IMR-90 (cell line): ENCODE measurements at regions not wholly inside any gene's neighbourhood (a gene's known extent, or its start where the extent isn't known, plus 50 kb on each side); places are given as distances from the start of the nearest gene placed in this dataset.

Source experiments
- ATAC-seq: fragments of 200-7000 bp; cut with Tn5 transposase; 2 replicates; pipeline ENCODE4 v1.9.1; 2020; ENCODE audit warnings: low read depth, mild to moderate bottlenecking, moderate library complexity
- BruUV-seq: library from RNA; stranded (reverse); fragments of 400-500 nt; replicated peaks from 2 replicates; lab custom pipeline; 2021; lab: Mats Ljungman, UMichigan
- CTCF ChIA-PET: fragments of 300-600 bp; formaldehyde crosslinking; extraction: SDS; loops from one replicate; lab custom pipeline; 2021; ENCODE audit warnings: antibody characterized with exemption; lab: Yijun Ruan, JAX
- POLR2A ChIA-PET: fragments of 300-600 bp; sonication (Branson Sonifier 250); formaldehyde crosslinking; loops from one replicate; lab custom pipeline; 2022; ENCODE audit warnings: antibody characterized with exemption; ENCODE audit not compliant: unreplicated experiment; lab: Charles Lee
- DNase-seq: peaks from one replicate; pipeline ENCODE4 v3.0.0; 2013
- H2AFZ ChIP-seq: replicated peaks from 2 replicates; pipeline ENCODE3; 2013; ENCODE audit warnings: low read length, mild to moderate bottlenecking; ENCODE audit not compliant: poor library complexity
- H2AK5ac ChIP-seq: 2 replicates; pipeline ENCODE4 v1.6.1; 2013; ENCODE audit warnings: low read depth, low read length, inconsistent platforms
- H2AK9ac ChIP-seq: replicated peaks from 2 replicates; pipeline ENCODE3; 2013; ENCODE audit warnings: mild to moderate bottlenecking, low read depth, low read length, moderate library complexity; ENCODE audit not compliant: poor library complexity
- H2BK120ac ChIP-seq: 2 replicates; pipeline ENCODE4 v1.6.1; 2013; ENCODE audit warnings: low read depth, low read length, inconsistent platforms
- H2BK15ac ChIP-seq: 3 replicates; pipeline ENCODE4 v1.6.1; 2013; ENCODE audit warnings: low read depth, low read length, inconsistent platforms
- H2BK20ac ChIP-seq: 2 replicates; pipeline ENCODE4 v1.6.1; 2013; ENCODE audit warnings: low read depth, mild to moderate bottlenecking, inconsistent platforms, low read length, moderate library complexity
- H2BK5ac ChIP-seq: 2 replicates; pipeline ENCODE4 v1.6.1; 2013; ENCODE audit warnings: mild to moderate bottlenecking, low read depth, low read length, inconsistent platforms; ENCODE audit not compliant: poor library complexity, severe bottlenecking
- H3K14ac ChIP-seq: replicated peaks from 2 replicates; pipeline ENCODE4 v1.6.1; 2013; ENCODE audit warnings: low read depth, low read length, inconsistent platforms
- H3K18ac ChIP-seq: 2 replicates; pipeline ENCODE4 v1.6.1; 2013; ENCODE audit warnings: low read depth, low read length, control low read depth
- H3K23ac ChIP-seq: 2 replicates; pipeline ENCODE4 v1.6.1; 2013; ENCODE audit warnings: low read depth, low read length, inconsistent platforms
- H3K27ac ChIP-seq: 2 replicates; pipeline ENCODE4 v1.5.1; 2013; ENCODE audit warnings: mild to moderate bottlenecking, control low read depth, low read length; ENCODE audit not compliant: insufficient read depth
- H3K27me3 ChIP-seq: 2 replicates; pipeline ENCODE4 v1.6.1; 2013; ENCODE audit warnings: low read length; ENCODE audit not compliant: control insufficient read depth, insufficient read depth
- H3K36me3 ChIP-seq: 2 replicates; pipeline ENCODE4 v1.6.1; 2013; ENCODE audit warnings: low read length, mixed read lengths; ENCODE audit not compliant: control insufficient read depth, insufficient read depth
- H3K4ac ChIP-seq: 2 replicates; pipeline ENCODE4 v1.6.1; 2013; ENCODE audit warnings: low read depth, low read length, inconsistent platforms
- H3K4me1 ChIP-seq: 2 replicates; pipeline ENCODE4 v1.6.1; 2013; ENCODE audit warnings: low read length, mixed read lengths; ENCODE audit not compliant: control insufficient read depth, insufficient read depth
- H3K4me2 ChIP-seq: 2 replicates; pipeline ENCODE4 v1.6.1; 2013; ENCODE audit warnings: low read depth, mild to moderate bottlenecking, control low read depth, low read length, moderate library complexity
- H3K4me3 ChIP-seq: 2 replicates; pipeline ENCODE4 v1.5.1; 2013; ENCODE audit warnings: low read depth, mild to moderate bottlenecking, control low read depth, low read length, moderate library complexity; ENCODE audit not compliant: insufficient read depth
- H3K56ac ChIP-seq: 2 replicates; pipeline ENCODE4 v1.6.1; 2013; ENCODE audit warnings: low read length, inconsistent platforms; ENCODE audit not compliant: insufficient read depth; ENCODE audit errors: extremely low read depth
- H3K79me1 ChIP-seq, 2 experiments: 2 replicates each; pipeline ENCODE4 v1.6.1; 2013; ENCODE audit warnings: low read length in 2 of 2, inconsistent platforms in 1 of 2, low read depth in 1 of 2
- H3K9ac ChIP-seq: 2 replicates; pipeline ENCODE4 v1.6.1; 2013; ENCODE audit warnings: low read depth, low read length, control low read depth
- H3K9me1 ChIP-seq: 2 replicates; pipeline ENCODE4 v1.6.1; 2013; ENCODE audit warnings: low read length, inconsistent platforms; ENCODE audit not compliant: insufficient read depth
- H3K9me3 ChIP-seq: 2 replicates; pipeline ENCODE4 v1.6.1; 2013; ENCODE audit warnings: low read length; ENCODE audit not compliant: control insufficient read depth, insufficient read depth
- H4K20me1 ChIP-seq: 2 replicates; pipeline ENCODE4 v1.6.1; 2013; ENCODE audit warnings: low read length, inconsistent platforms; ENCODE audit not compliant: insufficient read depth
- H4K5ac ChIP-seq: 2 replicates; pipeline ENCODE4 v1.6.1; 2013; ENCODE audit warnings: mild to moderate bottlenecking, low read depth, low read length, control low read depth
- H4K8ac ChIP-seq, 2 experiments: 2 replicates each; pipeline ENCODE4 v1.6.1; 2013; ENCODE audit warnings: low read depth in 2 of 2, low read length in 2 of 2, control low read depth in 1 of 2, inconsistent platforms in 1 of 2
- H4K91ac ChIP-seq: 2 replicates; pipeline ENCODE4 v1.6.1; 2013; ENCODE audit warnings: low read depth, low read length, inconsistent platforms; ENCODE audit not compliant: insufficient read depth
- BHLHE40 ChIP-seq: fragments of 150-350 bp; IDR thresholded peaks from 2 replicates; pipeline ENCODE4 v1.6.1; 2016; ENCODE audit warnings: mild to moderate bottlenecking, low read depth, low read length
- CEBPB ChIP-seq: IDR thresholded peaks from 2 replicates; pipeline ENCODE4 v1.6.1; 2012; ENCODE audit warnings: low read depth, low read length, improper control_type of control experiment
- CHD1 ChIP-seq: IDR thresholded peaks from 2 replicates; pipeline ENCODE4 v1.6.1; 2012; ENCODE audit warnings: low read depth, low read length, improper control_type of control experiment
- FOS ChIP-seq: fragments of 150-350 bp; IDR thresholded peaks from 2 replicates; pipeline ENCODE4 v1.6.1; 2016; ENCODE audit warnings: low read depth, low read length
- MAFK ChIP-seq: IDR thresholded peaks from 2 replicates; pipeline ENCODE4 v1.6.1; 2012; ENCODE audit warnings: low read depth, low read length, improper control_type of control experiment
- MAZ ChIP-seq: IDR thresholded peaks from 2 replicates; pipeline ENCODE4 v1.6.1; 2012; ENCODE audit warnings: low read depth, mild to moderate bottlenecking, low read length, improper control_type of control experiment, moderate library complexity, borderline replicate concordance
- MXI1 ChIP-seq: IDR thresholded peaks from 2 replicates; pipeline ENCODE4 v1.6.1; 2012; ENCODE audit warnings: low read depth, mild to moderate bottlenecking, low read length, moderate library complexity, borderline replicate concordance
- NFE2L2 ChIP-seq: fragments of 150-350 bp; IDR thresholded peaks from 2 replicates; pipeline ENCODE4 v1.6.1; 2016; ENCODE audit warnings: low read depth, mild to moderate bottlenecking, low read length
- POLR2A ChIP-seq: IDR thresholded peaks from 2 replicates; pipeline ENCODE4 v1.6.1; 2012; ENCODE audit warnings: mild to moderate bottlenecking, low read depth, low read length
- RAD21 ChIP-seq: IDR thresholded peaks from 2 replicates; pipeline ENCODE4 v1.6.1; 2012; ENCODE audit warnings: low read length, improper control_type of control experiment
- RCOR1 ChIP-seq: IDR thresholded peaks from 2 replicates; pipeline ENCODE4 v1.6.1; 2012; ENCODE audit warnings: mild to moderate bottlenecking, low read length, improper control_type of control experiment; ENCODE audit not compliant: insufficient replicate concordance
- RFX5 ChIP-seq: IDR thresholded peaks from 2 replicates; pipeline ENCODE4 v1.8.0; 2012; ENCODE audit warnings: low read depth, mild to moderate bottlenecking, low read length, moderate library complexity
- SMC3 ChIP-seq: fragments of 150-350 bp; IDR thresholded peaks from 2 replicates; pipeline ENCODE4 v1.6.1; 2016; ENCODE audit warnings: low read depth, mild to moderate bottlenecking, antibody characterized with exemption, low read length, moderate library complexity
- USF2 ChIP-seq: fragments of 150-350 bp; IDR thresholded peaks from 2 replicates; pipeline ENCODE4 v1.6.1; 2017; ENCODE audit warnings: mild to moderate bottlenecking, antibody characterized with exemption, low read length, low read depth
- WGBS, 2 experiments: methylation state at CpG; one replicate each; pipeline versions ENCODE4 v1.1.5 to v1.1.7; 2013; ENCODE audit warnings: missing lambda C conversion rate in 2 of 2; ENCODE audit not compliant: insufficient read length in 1 of 2; ENCODE audit errors: extremely low coverage in 2 of 2; 5-methylcytosine and 5-hydroxymethylcytosine counted together
- dilution Hi-C: fragments of 300-500 bp; cut with HindIII; formaldehyde crosslinking; loops from one replicate; pipeline ENCODE4 v1.14.3; 2018; ENCODE audit warnings: low sequenced_read_pairs; ENCODE audit not compliant: unreplicated experiment
- in situ Hi-C: fragments of 300-500 bp; cut with MboI; formaldehyde crosslinking; loops from 3 replicates; pipeline ENCODE4 v1.14.3; 2019; ENCODE audit warnings: low sequenced_read_pairs, inconsistent platforms, mixed read lengths
- intact Hi-C: fragments of 100-400 bp; cut with micrococcal nuclease; formaldehyde crosslinking; loops from 2 replicates; pipeline ENCODE4 v1.10.0; 2022
- TF ChIP-seq, protein P1 (sequence below): fragments of 150-350 bp; IDR thresholded peaks from 2 replicates; pipeline ENCODE4 v1.6.1; 2016; ENCODE audit warnings: low read depth, mild to moderate bottlenecking, low read length, moderate library complexity, borderline replicate concordance
- TF ChIP-seq, protein P2 (sequence below): conservative IDR thresholded peaks from 2 replicates; pipeline ENCODE4 v1.5.1; 2012; ENCODE audit warnings: mild to moderate bottlenecking, low read depth, low read length, improper control_type of control experiment

GRCh38 chr15:98565566-98565965 is 82.8 kb upstream of the IGF1R start:
- Histone ChIP-seq H3K14ac (no peak overlapping the region), H3K9me3 (no peaks in the 10 kb centered on the region), H2AFZ (no peak overlapping the region), H3K56ac (no peak overlapping the region), H3K4me3 (no peak overlapping the region), H3K27me3 (peaks cover 8% of the 10 kb centered on the region), H2AK9ac (peak overlapping the region; percentile 0), H2BK20ac (no peak overlapping the region; the same call in 1 of the 2 replicates), H3K4me2 (no peak overlapping the region), H3K9ac (no peak overlapping the region), H2BK5ac (no peak overlapping the region), H3K23ac (no peak overlapping the region), H3K9me1 (0 out of 2 replicates have a peak, but pooled peaks cover 2% of the 10 kb centered on the region), H3K36me3 (no peaks in the 10 kb centered on the region), H2BK15ac (no peak overlapping the region), H4K5ac (no peak overlapping the region; the same call in 1 of the 2 replicates), H4K91ac (no peak overlapping the region; the same call in 1 of the 2 replicates), H2BK120ac (no peak overlapping the region; the same call in 1 of the 2 replicates), H4K20me1 (no peaks in the 10 kb centered on the region), H3K18ac (peak overlapping the region; percentile 1; the same call in 1 of the 2 replicates), H3K79me1 (no peaks in the 10 kb centered on the region), H3K27ac (peak overlapping the region; percentile 35; the same call in 1 of the 2 replicates), H2AK5ac (no peak overlapping the region), H3K4me1 (peaks cover 7% of the 10 kb centered on the region; the same call in 1 of the 2 replicates), H3K4ac (peak overlapping the region; percentile 17; the same call in 1 of the 2 replicates), H4K8ac (no peak overlapping the region)
- no TSS peak for BruUV-seq
- TF ChIP-seq RFX5, result no peak
- TF ChIP-seq, protein P1, sequence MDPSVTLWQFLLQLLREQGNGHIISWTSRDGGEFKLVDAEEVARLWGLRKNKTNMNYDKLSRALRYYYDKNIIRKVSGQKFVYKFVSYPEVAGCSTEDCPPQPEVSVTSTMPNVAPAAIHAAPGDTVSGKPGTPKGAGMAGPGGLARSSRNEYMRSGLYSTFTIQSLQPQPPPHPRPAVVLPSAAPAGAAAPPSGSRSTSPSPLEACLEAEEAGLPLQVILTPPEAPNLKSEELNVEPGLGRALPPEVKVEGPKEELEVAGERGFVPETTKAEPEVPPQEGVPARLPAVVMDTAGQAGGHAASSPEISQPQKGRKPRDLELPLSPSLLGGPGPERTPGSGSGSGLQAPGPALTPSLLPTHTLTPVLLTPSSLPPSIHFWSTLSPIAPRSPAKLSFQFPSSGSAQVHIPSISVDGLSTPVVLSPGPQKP, result no peak
- no peak for TF ChIP-seq MAZ
- TF ChIP-seq MAFK, result no peak
- TF ChIP-seq NFE2L2, result no peak
- no peak for TF ChIP-seq BHLHE40
- TF ChIP-seq, protein P2, sequence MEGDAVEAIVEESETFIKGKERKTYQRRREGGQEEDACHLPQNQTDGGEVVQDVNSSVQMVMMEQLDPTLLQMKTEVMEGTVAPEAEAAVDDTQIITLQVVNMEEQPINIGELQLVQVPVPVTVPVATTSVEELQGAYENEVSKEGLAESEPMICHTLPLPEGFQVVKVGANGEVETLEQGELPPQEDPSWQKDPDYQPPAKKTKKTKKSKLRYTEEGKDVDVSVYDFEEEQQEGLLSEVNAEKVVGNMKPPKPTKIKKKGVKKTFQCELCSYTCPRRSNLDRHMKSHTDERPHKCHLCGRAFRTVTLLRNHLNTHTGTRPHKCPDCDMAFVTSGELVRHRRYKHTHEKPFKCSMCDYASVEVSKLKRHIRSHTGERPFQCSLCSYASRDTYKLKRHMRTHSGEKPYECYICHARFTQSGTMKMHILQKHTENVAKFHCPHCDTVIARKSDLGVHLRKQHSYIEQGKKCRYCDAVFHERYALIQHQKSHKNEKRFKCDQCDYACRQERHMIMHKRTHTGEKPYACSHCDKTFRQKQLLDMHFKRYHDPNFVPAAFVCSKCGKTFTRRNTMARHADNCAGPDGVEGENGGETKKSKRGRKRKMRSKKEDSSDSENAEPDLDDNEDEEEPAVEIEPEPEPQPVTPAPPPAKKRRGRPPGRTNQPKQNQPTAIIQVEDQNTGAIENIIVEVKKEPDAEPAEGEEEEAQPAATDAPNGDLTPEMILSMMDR, result no peak
- no peak for TF ChIP-seq USF2
- TF ChIP-seq RAD21, result no peak
- no peak for TF ChIP-seq MXI1
- TF ChIP-seq CHD1, result no peak
- no peak for TF ChIP-seq SMC3
- no peak for TF ChIP-seq FOS
- no peak for TF ChIP-seq RCOR1
- TF ChIP-seq POLR2A, result no peak
- TF ChIP-seq CEBPB, result no peak
- dilution Hi-C loops, result no loop called here
- ChIA-PET POLR2A (no interaction called here), CTCF (interaction anchor here (0.6 kb wide), 1 partner anchor 16 kb away, joined by 3 read pairs; no protein-coding TSS in a partner anchor)
- in situ Hi-C loops, result no loop called here
- DNase-seq, result no peak
- 94% methylated on average over 6 of the region's 12 CpGs; no CpG with 5 or more reads in 1 of the 2 experiments for WGBS, 2 experiments
- intact Hi-C loops, result no loop called here
- ATAC-seq, result no peak
